Brain microvascular endothelial cell (primary cell): ENCODE measurements at regions not wholly inside any gene's neighbourhood (a gene's known extent, or its start where the extent isn't known, plus 50 kb on each side); places are given as distances from the start of the nearest gene placed in this dataset.

Experiments
- DNase-seq: peaks from one replicate; pipeline ENCODE4 v3.0.0-alpha.2; 2020
- H3K27ac ChIP-seq: fragments of 250-450 bp; sonication (Bioruptor Pico); 2 replicates; pipeline ENCODE4 v1.5.1; 2020; ENCODE audit warnings: mild to moderate bottlenecking, moderate library complexity
- H3K27me3 ChIP-seq: fragments of 250-450 bp; sonication (Bioruptor Pico); replicated peaks from 2 replicates; pipeline ENCODE4 v1.5.1; 2020; ENCODE audit warnings: mild to moderate bottlenecking
- H3K36me3 ChIP-seq: fragments of 250-450 bp; sonication (Bioruptor Pico); replicated peaks from 2 replicates; pipeline ENCODE4 v1.5.1; 2020; ENCODE audit warnings: mild to moderate bottlenecking
- H3K4me3 ChIP-seq: 2 replicates; pipeline ENCODE4 v1.5.1; 2011; ENCODE audit warnings: low read depth, mild to moderate bottlenecking, control low read depth, low read length, moderate library complexity
- in situ Hi-C: cut with HindIII; loops from 2 replicates; pipeline ENCODE4 v1.10.0; 2017; ENCODE audit warnings: low sequenced_read_pairs, low pct_ligation_motif_present
- TF ChIP-seq, protein P1 (sequence below): IDR thresholded peaks from 2 replicates; pipeline ENCODE4 v1.5.1; 2011; ENCODE audit warnings: low read depth, mild to moderate bottlenecking, moderate library complexity, low read length, control low read depth, inconsistent platforms; ENCODE audit errors: missing control alignments

DNA sequence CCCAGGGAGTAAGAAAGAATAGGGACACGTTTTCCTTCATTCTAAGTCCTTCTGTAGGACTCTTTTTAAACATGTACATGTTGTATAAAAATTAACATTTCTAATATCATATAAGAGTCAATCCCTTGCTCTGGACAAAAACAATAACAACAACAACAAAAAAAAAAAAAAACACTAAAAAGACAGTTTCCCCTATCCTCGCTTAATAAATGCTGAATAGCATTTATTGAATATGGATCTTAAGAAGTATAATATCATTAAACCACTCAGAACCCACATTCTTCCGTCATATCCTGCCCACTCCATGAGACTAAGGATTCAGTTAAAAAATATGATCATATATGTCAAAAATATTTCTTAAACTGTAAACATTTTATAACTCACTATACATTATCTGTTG, 145.1 kb downstream of the AQP9 start:
- Histone ChIP-seq H3K27me3 (no peaks in the 10 kb centered on the region), H3K27ac (no peak overlapping the region), H3K4me3 (no peak overlapping the region), H3K36me3 (no peaks in the 10 kb centered on the region)
- in situ Hi-C loops, result no loop called here
- TF ChIP-seq, protein P1, sequence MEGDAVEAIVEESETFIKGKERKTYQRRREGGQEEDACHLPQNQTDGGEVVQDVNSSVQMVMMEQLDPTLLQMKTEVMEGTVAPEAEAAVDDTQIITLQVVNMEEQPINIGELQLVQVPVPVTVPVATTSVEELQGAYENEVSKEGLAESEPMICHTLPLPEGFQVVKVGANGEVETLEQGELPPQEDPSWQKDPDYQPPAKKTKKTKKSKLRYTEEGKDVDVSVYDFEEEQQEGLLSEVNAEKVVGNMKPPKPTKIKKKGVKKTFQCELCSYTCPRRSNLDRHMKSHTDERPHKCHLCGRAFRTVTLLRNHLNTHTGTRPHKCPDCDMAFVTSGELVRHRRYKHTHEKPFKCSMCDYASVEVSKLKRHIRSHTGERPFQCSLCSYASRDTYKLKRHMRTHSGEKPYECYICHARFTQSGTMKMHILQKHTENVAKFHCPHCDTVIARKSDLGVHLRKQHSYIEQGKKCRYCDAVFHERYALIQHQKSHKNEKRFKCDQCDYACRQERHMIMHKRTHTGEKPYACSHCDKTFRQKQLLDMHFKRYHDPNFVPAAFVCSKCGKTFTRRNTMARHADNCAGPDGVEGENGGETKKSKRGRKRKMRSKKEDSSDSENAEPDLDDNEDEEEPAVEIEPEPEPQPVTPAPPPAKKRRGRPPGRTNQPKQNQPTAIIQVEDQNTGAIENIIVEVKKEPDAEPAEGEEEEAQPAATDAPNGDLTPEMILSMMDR, result no peak
- DNase-seq, result no peak

GRCh38 chr15:58284293-58284692, 146.1 kb downstream of the AQP9 start:
- TF ChIP-seq, protein P1, result no peak
- Histone ChIP-seq H3K27ac (no peak overlapping the region), H3K4me3 (no peak overlapping the region), H3K27me3 (no peaks in the 10 kb centered on the region), H3K36me3 (no peaks in the 10 kb centered on the region)
- DNase-seq, result no peak
- in situ Hi-C loops, result no loop called here

DNA sequence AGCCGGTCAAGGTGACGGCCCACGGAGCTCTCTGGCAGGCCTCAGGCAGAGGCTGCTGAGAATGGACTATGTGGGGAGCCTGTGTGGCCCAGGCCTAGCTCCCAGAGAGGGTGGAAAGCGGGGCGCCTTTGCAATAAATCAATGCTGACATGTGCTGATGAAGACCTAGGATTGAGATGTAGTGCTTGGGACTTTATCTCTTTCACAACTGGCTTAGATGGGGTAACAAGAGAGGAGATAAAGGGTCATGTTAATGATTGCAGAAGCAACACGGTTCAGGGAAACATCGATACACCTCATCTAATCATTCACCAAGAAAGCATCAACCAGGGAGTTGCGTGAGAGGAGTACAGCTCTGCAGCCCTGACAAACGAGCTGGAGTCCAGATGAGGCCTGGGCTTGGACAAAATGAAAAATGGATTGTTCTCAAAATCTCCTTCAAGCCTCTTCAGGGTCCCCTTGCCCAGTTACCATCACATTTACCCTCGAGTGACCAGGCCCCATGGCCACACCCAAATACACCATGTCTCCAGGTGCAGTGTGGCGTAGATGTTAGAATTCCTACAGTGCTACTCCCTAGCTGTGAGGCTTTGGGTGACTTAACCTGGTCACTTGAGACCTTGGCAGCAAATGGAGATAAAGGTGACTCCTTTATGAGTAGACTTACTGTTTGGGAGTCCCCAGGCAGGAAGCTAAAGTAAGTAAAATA, 146.4 kb upstream of the LIPC start:
- Histone ChIP-seq H3K27ac (no peak overlapping the region), H3K27me3 (no peaks in the 10 kb centered on the region), H3K36me3 (no peaks in the 10 kb centered on the region), H3K4me3 (no peak overlapping the region)
- DNase-seq, result no peak
- in situ Hi-C loops, result no loop called here
- TF ChIP-seq, protein P1, result no peak

DNA sequence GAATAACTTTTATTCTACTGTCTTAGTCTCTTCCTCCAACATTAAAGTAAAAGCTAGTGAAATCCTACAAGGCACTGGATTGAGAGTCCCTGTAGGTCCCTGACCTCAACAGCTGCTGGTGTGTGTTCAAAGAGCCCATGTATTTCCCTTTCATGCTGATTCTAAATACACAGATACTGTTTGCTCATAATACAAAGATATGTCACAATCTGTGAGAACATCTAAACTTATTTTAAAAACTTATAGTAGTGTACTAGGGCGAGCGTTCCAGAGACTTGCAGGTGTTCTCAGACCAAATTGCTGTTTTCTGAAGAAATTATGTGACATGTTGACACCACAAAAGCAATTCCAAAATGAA, 145.9 kb upstream of the LIPC start:
- Histone ChIP-seq H3K4me3 (no peak overlapping the region), H3K27me3 (no peaks in the 10 kb centered on the region), H3K27ac (no peak overlapping the region), H3K36me3 (no peaks in the 10 kb centered on the region)
- in situ Hi-C loops, result no loop called here
- no peak for DNase-seq
- TF ChIP-seq, protein P1, result no peak

DNA sequence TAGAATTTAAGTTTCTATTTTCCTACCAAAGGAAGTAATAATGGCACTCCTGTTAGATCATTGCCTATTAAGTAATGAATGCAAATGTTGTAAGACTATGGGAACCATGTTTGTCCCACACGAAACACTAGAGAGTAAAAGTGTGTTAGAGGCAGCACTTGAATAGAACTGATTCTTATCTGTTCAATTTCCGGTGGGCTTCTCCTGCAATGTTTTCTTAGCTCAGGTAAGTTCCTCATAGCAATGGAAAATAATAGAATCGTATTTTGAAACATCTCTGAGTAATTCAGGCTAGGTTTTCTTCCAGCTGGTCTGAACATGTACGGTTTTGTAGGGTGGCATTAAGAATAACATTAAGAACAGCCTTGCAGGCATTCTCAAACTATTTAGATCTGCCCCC, 145.3 kb upstream of the LIPC start:
- TF ChIP-seq, protein P1, result no peak
- Histone ChIP-seq H3K4me3 (no peak overlapping the region), H3K27me3 (no peaks in the 10 kb centered on the region), H3K36me3 (no peaks in the 10 kb centered on the region), H3K27ac (no peak overlapping the region)
- no peak for DNase-seq
- in situ Hi-C loops, result no loop called here

GRCh38 chr15:58287891-58288290, 143.9 kb upstream of the LIPC start:
- in situ Hi-C loops, result no loop called here
- TF ChIP-seq, protein P1, result no peak
- no peak overlapping the region for H3K27ac ChIP-seq

More at GRCh38 chr15:58287891-58288290, 143.9 kb upstream of the LIPC start:
- no peaks in the 10 kb centered on the region for H3K27me3 ChIP-seq
- H3K36me3 ChIP-seq, result no peaks in the 10 kb centered on the region
- no peak overlapping the region for H3K4me3 ChIP-seq
- no peak for DNase-seq
